SK-N-SH treated with all-trans-retinoic acid at 6 μM for 48 hours (cell line): ENCODE measurements at regions not wholly inside any gene's neighbourhood (a gene's known extent, or its start where the extent isn't known, plus 50 kb on each side); places are given as distances from the start of the nearest gene placed in this dataset.

Experiments
- ATAC-seq: fragments of 200-7000 bp; cut with Tn5 transposase; 3 replicates; pipeline ENCODE4 v1.9.1; 2020; ENCODE audit warnings: mild to moderate bottlenecking, moderate library complexity
- ARNTL ChIP-seq: fragments of 450-650 bp; formaldehyde crosslinking; IDR thresholded peaks from 2 replicates; pipeline ENCODE4 v1.5.0; 2020; ENCODE audit warnings: low read depth, mild to moderate bottlenecking, moderate library complexity, borderline replicate concordance
- BACH2 ChIP-seq: fragments of 250-450 bp; sonication (Bioruptor Pico); IDR thresholded peaks from 2 replicates; pipeline ENCODE4 v1.9.0; 2021; ENCODE audit warnings: mild to moderate bottlenecking, borderline replicate concordance
- CSDC2 ChIP-seq: fragments of 250-450 bp; sonication (Bioruptor Pico); IDR thresholded peaks from 2 replicates; pipeline ENCODE4 v1.5.0; 2020; ENCODE audit warnings: mild to moderate bottlenecking, moderate library complexity
- ESRRG ChIP-seq: fragments of 250-450 bp; sonication (Bioruptor Pico); IDR thresholded peaks from 2 replicates; pipeline ENCODE4 v1.6.1; 2021; ENCODE audit warnings: mild to moderate bottlenecking
- GLIS3 ChIP-seq: fragments of 250-450 bp; sonication (Bioruptor Pico); IDR thresholded peaks from 2 replicates; pipeline ENCODE4 v1.5.0; 2020; ENCODE audit warnings: mild to moderate bottlenecking, moderate library complexity
- ISL1 ChIP-seq: fragments of 250-450 bp; sonication (Bioruptor Pico); IDR thresholded peaks from 2 replicates; pipeline ENCODE4 v2.1.2; 2022; ENCODE audit warnings: mild to moderate bottlenecking, moderate library complexity
- OSR1 ChIP-seq: fragments of 250-450 bp; sonication (Bioruptor Pico); IDR thresholded peaks from 2 replicates; pipeline ENCODE4 v1.8.0; 2022; ENCODE audit warnings: moderate library complexity, mild to moderate bottlenecking, inconsistent platforms
- PPARA ChIP-seq: fragments of 250-450 bp; sonication (Bioruptor Pico); IDR thresholded peaks from 2 replicates; pipeline ENCODE4 v1.5.0; 2020; ENCODE audit warnings: mild to moderate bottlenecking, borderline replicate concordance
- RARB ChIP-seq: fragments of 250-450 bp; sonication (Bioruptor Pico); IDR thresholded peaks from 2 replicates; pipeline ENCODE4 v1.8.0; 2021; ENCODE audit warnings: mild to moderate bottlenecking, moderate library complexity
- TCF4 ChIP-seq: fragments of 250-450 bp; sonication (Bioruptor Pico); IDR thresholded peaks from 2 replicates; pipeline ENCODE4 v1.8.0; 2021; ENCODE audit warnings: mild to moderate bottlenecking, moderate library complexity, borderline replicate concordance
- TOX ChIP-seq: fragments of 250-450 bp; sonication (Bioruptor Pico); IDR thresholded peaks from 2 replicates; pipeline ENCODE4 v1.8.0; 2021; ENCODE audit warnings: mild to moderate bottlenecking, moderate library complexity, borderline replicate concordance
- ZC3H10 ChIP-seq: fragments of 250-450 bp; sonication (Bioruptor Pico); IDR thresholded peaks from 2 replicates; pipeline ENCODE4 v1.5.1; 2021; ENCODE audit warnings: mild to moderate bottlenecking, moderate library complexity
- ZFP3 ChIP-seq: fragments of 250-450 bp; sonication (Bioruptor Pico); IDR thresholded peaks from 2 replicates; pipeline ENCODE4 v1.5.0; 2020; ENCODE audit warnings: mild to moderate bottlenecking, moderate library complexity
- ZFP30 ChIP-seq: fragments of 450-650 bp; formaldehyde crosslinking; IDR thresholded peaks from 2 replicates; pipeline ENCODE4 v1.5.0; 2022; ENCODE audit warnings: mild to moderate bottlenecking, moderate library complexity
- ZNF565 ChIP-seq: fragments of 450-650 bp; formaldehyde crosslinking; conservative IDR thresholded peaks from 2 replicates; pipeline ENCODE4 v1.5.0; 2020; ENCODE audit warnings: low read depth, mild to moderate bottlenecking, moderate library complexity
- ZNF70 ChIP-seq: fragments of 450-650 bp; formaldehyde crosslinking; IDR thresholded peaks from 2 replicates; pipeline ENCODE4 v1.5.0; 2020; ENCODE audit warnings: mild to moderate bottlenecking, moderate library complexity
- ZNF8 ChIP-seq: fragments of 450-650 bp; formaldehyde crosslinking; IDR thresholded peaks from 2 replicates; pipeline ENCODE4 v1.5.0; 2020; ENCODE audit warnings: mild to moderate bottlenecking, moderate library complexity
- TF ChIP-seq, protein P1 (sequence below): fragments of 250-450 bp; sonication (Bioruptor Pico); IDR thresholded peaks from 2 replicates; pipeline ENCODE4 v1.5.0; 2020; ENCODE audit warnings: mild to moderate bottlenecking, moderate library complexity
- TF ChIP-seq, protein P2 (sequence below): fragments of 250-450 bp; sonication (Bioruptor Pico); IDR thresholded peaks from 2 replicates; pipeline ENCODE4 v1.8.0; 2021; ENCODE audit warnings: low read depth, mild to moderate bottlenecking, moderate library complexity, borderline replicate concordance
- TF ChIP-seq, protein P3 (sequence below): fragments of 250-450 bp; sonication (Bioruptor Pico); IDR thresholded peaks from 2 replicates; pipeline ENCODE4 v1.5.1; 2021; ENCODE audit warnings: mild to moderate bottlenecking, moderate library complexity
- TF ChIP-seq, protein P4 (sequence below): fragments of 250-450 bp; sonication (Bioruptor Pico); IDR thresholded peaks from 2 replicates; pipeline ENCODE4 v1.5.1; 2020; ENCODE audit warnings: low read depth, mild to moderate bottlenecking, moderate library complexity

DNA sequence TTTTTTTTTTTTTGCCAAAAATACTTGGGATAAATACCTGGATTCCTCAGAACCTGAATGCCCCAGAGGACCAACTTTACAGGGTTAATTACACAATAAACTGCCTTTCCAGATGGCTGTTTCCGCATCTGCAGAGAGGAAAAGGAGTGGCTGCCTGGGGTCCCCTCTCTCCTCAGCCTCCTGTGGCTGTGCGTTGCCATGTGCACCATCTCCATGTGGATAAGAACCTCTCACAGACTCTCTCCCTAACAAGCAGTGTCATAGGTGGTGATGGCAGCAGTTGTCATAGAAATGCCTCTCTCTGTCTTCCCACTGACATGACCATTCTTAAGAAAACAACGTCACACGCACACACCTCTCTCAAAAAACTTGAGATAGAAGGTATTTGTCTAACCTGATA, 179.4 kb downstream of the RPLP1 start:
- TF ChIP-seq ZC3H10 (CRISPR knock-in tag) (no peak), TCF4 (CRISPR knock-in tag) (no peak), OSR1 (CRISPR knock-in tag) (no peak), CSDC2 (no peak), GLIS3 (CRISPR knock-in tag) (no peak), BACH2 (no peak), ZNF8 (no peak), TOX (CRISPR knock-in tag) (no peak), ARNTL (CRISPR knock-in tag) (no peak), PPARA (no peak), ISL1 (CRISPR knock-in tag) (no peak)
- TF ChIP-seq, protein P1, sequence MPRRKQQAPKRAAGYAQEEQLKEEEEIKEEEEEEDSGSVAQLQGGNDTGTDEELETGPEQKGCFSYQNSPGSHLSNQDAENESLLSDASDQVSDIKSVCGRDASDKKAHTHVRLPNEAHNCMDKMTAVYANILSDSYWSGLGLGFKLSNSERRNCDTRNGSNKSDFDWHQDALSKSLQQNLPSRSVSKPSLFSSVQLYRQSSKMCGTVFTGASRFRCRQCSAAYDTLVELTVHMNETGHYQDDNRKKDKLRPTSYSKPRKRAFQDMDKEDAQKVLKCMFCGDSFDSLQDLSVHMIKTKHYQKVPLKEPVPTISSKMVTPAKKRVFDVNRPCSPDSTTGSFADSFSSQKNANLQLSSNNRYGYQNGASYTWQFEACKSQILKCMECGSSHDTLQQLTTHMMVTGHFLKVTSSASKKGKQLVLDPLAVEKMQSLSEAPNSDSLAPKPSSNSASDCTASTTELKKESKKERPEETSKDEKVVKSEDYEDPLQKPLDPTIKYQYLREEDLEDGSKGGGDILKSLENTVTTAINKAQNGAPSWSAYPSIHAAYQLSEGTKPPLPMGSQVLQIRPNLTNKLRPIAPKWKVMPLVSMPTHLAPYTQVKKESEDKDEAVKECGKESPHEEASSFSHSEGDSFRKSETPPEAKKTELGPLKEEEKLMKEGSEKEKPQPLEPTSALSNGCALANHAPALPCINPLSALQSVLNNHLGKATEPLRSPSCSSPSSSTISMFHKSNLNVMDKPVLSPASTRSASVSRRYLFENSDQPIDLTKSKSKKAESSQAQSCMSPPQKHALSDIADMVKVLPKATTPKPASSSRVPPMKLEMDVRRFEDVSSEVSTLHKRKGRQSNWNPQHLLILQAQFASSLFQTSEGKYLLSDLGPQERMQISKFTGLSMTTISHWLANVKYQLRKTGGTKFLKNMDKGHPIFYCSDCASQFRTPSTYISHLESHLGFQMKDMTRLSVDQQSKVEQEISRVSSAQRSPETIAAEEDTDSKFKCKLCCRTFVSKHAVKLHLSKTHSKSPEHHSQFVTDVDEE (CRISPR knock-in tag) = no peak
- TF ChIP-seq, protein P2, sequence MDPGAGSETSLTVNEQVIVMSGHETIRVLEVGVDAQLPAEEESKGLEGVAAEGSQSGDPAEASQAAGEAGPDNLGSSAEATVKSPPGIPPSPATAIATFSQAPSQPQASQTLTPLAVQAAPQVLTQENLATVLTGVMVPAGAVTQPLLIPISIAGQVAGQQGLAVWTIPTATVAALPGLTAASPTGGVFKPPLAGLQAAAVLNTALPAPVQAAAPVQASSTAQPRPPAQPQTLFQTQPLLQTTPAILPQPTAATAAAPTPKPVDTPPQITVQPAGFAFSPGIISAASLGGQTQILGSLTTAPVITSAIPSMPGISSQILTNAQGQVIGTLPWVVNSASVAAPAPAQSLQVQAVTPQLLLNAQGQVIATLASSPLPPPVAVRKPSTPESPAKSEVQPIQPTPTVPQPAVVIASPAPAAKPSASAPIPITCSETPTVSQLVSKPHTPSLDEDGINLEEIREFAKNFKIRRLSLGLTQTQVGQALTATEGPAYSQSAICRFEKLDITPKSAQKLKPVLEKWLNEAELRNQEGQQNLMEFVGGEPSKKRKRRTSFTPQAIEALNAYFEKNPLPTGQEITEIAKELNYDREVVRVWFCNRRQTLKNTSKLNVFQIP (CRISPR knock-in tag) = no peak
- ATAC-seq = no peak

DNA sequence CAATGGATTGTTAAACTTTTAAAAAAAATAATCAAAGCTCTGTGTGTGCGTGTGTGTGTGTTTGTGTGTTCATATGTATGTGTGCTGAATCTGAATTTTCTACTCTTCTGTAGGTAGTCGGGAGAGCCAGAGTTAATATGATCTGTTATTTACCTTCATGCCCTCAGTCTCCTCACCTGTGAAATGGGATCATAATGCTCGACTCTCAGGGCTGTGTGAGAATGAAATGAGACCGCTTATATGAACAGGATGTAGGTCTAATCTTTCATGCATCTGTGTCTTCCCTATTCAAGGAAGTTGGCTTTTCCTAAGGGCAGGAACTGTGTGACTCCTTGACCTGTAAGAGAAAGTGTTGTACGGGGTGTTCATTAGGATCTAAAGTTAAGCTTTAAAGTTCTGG, 182.2 kb downstream of the RPLP1 start:
- ATAC-seq = no peak
- TF ChIP-seq TCF4 (CRISPR knock-in tag) = no peak
- no peak for TF ChIP-seq ZFP30 (CRISPR knock-in tag)
- TF ChIP-seq PPARA = no peak
- no peak for TF ChIP-seq ESRRG
- TF ChIP-seq ZNF565 (CRISPR knock-in tag) = no peak
- TF ChIP-seq RARB (CRISPR knock-in tag) = no peak
- no peak for TF ChIP-seq ZNF8
- TF ChIP-seq, protein P3, sequence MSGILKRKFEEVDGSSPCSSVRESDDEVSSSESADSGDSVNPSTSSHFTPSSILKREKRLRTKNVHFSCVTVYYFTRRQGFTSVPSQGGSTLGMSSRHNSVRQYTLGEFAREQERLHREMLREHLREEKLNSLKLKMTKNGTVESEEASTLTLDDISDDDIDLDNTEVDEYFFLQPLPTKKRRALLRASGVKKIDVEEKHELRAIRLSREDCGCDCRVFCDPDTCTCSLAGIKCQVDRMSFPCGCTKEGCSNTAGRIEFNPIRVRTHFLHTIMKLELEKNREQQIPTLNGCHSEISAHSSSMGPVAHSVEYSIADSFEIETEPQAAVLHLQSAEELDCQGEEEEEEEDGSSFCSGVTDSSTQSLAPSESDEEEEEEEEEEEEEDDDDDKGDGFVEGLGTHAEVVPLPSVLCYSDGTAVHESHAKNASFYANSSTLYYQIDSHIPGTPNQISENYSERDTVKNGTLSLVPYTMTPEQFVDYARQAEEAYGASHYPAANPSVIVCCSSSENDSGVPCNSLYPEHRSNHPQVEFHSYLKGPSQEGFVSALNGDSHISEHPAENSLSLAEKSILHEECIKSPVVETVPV (CRISPR knock-in tag) = no peak
- TF ChIP-seq ARNTL (CRISPR knock-in tag) = no peak

DNA sequence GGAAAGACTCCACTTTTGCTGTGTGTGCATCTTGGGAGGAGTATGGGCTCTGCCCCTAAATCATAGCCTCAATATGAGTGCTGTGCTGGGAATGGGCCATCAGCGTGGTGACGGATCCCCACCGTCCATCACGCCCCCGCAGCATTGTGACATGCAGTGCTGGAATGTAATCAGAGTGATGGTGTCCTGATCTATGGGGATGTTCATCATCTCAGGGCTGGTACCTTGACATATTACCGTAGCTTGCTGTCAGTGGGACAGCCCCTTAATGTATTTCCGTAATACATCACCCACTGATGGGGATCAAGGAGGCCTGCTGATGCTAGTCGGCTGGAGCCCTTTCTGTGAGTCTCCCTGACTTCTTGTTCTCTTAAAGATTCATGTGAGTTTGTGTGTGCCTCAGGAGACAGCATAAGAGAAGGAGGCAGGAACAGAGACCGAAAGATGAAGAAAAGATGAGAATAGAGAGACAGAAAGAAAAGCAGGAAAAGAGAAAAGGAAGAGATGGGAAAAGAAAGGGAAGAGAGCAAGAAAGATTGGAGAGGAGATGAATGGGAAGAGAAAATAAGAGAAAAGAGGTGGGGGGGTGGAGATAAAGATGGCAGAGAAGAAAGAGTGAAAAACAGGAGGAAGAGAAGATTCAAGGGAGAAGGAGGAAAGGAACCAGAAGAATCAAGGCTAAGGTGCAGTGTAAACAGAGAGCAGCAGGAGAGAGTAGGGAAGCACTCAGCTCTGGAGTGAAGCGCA, 183.7 kb downstream of the RPLP1 start:
- ATAC-seq = no peak
- TF ChIP-seq ZFP3 = no peak
- TF ChIP-seq, protein P2 (CRISPR knock-in tag) = no peak
- no peak for TF ChIP-seq OSR1 (CRISPR knock-in tag)
- no peak for TF ChIP-seq ESRRG
- TF ChIP-seq BACH2 = no peak
- TF ChIP-seq, protein P1 (CRISPR knock-in tag) = no peak
- TF ChIP-seq ZFP30 (CRISPR knock-in tag) = no peak
- no peak for TF ChIP-seq ARNTL (CRISPR knock-in tag)
- TF ChIP-seq ISL1 (CRISPR knock-in tag) = no peak
- TF ChIP-seq TOX (CRISPR knock-in tag) = no peak
- no peak for TF ChIP-seq ZNF70 (CRISPR knock-in tag)
- TF ChIP-seq TCF4 (CRISPR knock-in tag) = no peak
- no peak for TF ChIP-seq GLIS3 (CRISPR knock-in tag)
- TF ChIP-seq, protein P4, sequence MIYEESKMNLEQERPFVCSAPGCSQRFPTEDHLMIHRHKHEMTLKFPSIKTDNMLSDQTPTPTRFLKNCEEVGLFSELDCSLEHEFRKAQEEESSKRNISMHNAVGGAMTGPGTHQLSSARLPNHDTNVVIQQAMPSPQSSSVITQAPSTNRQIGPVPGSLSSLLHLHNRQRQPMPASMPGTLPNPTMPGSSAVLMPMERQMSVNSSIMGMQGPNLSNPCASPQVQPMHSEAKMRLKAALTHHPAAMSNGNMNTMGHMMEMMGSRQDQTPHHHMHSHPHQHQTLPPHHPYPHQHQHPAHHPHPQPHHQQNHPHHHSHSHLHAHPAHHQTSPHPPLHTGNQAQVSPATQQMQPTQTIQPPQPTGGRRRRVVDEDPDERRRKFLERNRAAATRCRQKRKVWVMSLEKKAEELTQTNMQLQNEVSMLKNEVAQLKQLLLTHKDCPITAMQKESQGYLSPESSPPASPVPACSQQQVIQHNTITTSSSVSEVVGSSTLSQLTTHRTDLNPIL (CRISPR knock-in tag) = no peak
